HG02840 (cell line): ENCODE measurements at regions not wholly inside any gene's neighbourhood (a gene's known extent, or its start where the extent isn't known, plus 50 kb on each side); places are given as distances from the start of the nearest gene placed in this dataset.
A peak's percentile ranks its signal among the peaks of the same experiment; 100 is the strongest.

Source experiments
- ATAC-seq: cut with Tn5 transposase; IDR thresholded peaks from one replicate; pipeline ENCODE4 v1.9.1; 2021; ENCODE audit warnings: mild to moderate bottlenecking, moderate library complexity, moderate number of reproducible peaks; ENCODE audit not compliant: unreplicated experiment, low FRiP score

DNA sequence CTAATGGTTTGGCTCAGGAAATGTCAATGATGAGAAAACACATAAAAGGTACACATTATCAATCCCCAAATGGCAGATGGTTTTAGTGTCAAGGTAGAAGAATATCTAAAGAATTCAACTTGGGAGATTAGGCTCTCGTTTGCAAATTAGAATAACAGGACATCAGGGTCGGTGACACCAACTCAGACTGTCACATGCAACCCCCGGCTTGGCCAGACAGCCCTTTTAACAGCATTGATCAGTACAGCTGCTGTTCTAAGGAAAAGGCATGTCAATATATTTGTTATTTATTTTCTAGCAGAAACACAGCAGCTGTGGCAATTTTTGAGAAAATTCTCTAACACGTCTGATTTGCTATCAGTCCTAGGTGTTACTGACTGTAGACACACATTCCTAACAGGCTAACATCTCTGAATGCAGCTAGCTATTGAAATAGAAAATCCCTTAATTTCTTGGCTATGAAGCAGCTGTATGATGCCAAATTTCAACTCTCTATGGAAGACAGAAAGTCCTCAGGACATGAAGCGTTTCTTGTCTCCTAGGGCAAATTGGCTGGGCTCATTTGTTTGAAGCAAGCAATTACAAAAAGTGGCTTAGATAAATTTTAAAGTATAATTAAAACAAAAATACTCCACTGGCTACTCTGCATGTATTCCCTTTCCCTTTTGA is 269.0 kb upstream of the CXXC4 start:
- ATAC-seq = no peak

DNA sequence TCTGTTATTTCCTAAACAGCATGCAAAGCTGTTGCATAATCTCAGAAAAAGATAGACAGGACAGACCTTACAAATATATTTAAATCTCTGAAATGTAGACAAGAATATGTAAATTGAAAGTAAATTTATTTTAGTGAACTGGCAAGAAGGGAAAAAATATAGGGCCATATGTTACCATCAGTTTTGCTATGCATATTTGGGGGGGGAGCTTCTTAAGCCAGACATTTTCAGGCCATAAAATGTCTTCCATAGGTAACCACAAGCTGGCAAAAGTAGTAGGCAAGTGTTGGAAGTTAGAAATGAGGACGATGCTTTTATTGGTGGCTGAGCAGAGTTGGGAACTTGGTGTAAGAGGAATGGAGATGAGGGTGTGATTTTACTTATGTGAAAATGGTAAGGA is 272.0 kb upstream of the CXXC4 start:
- ATAC-seq = no peak

DNA sequence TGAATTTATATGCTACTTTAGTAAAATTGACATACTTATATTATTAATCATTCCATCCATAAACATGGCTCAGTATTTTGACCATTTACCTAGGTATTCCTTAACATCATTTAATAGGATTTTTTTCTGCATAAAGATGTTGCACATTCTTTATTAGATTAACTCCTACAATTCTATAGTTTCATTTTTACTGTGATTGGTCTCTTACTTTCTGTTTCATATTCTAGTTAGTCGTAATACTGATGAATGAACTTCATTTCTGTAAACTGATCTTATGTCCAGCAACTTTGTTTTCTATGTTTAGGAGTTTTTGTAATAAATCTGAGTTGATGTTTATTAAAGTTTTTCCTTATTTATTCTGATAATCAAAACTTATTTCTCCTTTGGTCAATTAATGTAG is 278.2 kb upstream of the CXXC4 start:
- ATAC-seq = peak; percentile 62

GRCh38 chr4:104795264-104795939 is 300.7 kb upstream of the CXXC4 start:
- no peak for ATAC-seq

GRCh38 chr4:104811727-104812126 is 317.0 kb upstream of the CXXC4 start:
- no peak for ATAC-seq

DNA sequence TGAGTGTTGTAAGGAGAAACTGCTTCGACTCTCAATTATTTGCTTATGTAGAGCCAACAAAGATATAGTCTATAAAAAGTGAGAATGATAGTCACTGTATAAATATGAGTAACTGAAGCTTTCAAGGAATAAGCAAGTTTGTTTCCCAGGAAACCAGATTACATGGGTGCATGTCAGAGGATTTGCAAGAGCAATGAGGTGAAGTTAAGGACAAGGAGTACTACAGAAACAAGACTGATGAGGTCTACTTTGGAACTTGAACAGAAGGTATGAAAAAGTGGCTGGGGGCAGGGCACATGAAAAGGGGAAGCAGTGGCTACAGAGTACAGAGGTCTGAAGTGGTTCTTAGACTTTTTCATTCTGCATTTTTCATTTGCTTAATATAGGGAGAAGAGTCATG is 321.0 kb upstream of the CXXC4 start:
- ATAC-seq = no peak

- ATAC-seq = no peak
These were observed 323.9 kb upstream of the CXXC4 start for GRCh38 chr4:104818579-104818978.

GRCh38 chr4:104826171-104826570 is 320.5 kb upstream of the TET2 start:
- no peak for ATAC-seq

- ATAC-seq = no peak
These were observed 316.9 kb upstream of the TET2 start for GRCh38 chr4:104829761-104830160.

DNA sequence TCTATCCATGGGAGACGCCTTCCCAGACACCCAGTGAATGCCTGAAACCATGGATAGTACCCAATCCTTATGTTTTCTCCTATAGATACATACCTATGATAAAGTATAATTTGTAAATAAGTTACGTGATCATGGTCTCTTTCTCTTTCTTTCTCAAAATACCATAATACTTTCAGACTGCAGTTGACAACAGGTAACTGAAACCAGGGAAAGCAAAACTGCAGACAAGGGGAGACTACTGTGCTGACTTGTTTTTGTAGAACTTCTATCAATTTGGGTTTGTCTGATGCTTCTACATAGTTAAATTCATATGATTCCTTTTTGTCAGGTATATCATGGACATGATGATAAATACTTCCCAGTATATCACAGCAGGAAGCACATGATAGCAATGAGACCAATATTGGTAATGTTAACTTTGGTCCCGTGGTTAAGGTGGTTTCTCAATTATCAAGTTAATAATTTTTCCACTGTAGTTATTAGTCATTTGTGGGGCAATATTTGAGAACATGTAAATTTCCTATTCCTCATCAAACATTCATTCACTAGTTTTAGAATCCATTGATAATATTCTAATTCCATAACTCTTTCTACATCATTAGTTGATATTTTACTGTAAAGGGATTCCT is 298.0 kb upstream of the TET2 start:
- no peak for ATAC-seq

DNA sequence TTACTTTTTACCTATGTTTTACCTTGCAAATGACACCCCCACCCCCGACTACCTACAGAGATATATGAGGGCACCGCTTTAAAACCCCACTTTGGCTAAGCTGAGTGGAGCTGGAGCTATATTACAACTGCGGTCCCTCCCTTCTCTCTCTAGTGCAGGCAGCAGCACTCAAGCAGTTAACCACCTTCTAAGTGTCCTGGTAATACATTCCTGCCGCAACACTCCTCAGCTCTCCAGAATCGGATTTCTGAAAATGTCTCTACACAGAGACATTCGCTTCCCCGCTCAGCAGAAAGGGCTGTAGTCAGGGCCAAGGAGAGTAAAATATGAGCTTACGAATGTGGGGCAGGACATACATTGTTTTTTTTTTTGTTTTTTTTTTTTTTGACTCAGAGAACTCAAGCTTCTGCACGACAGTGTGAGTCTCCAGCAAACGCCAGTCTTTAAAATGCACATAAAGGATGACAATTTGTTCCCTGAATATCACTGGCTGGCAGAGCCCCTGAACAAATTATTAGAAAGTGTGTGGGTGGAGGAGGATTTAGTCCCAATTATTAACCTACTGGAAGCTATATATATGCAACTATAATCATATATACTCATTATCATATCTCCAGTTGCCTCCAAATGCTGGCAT is 287.0 kb upstream of the TET2 start:
- ATAC-seq = no peak

DNA sequence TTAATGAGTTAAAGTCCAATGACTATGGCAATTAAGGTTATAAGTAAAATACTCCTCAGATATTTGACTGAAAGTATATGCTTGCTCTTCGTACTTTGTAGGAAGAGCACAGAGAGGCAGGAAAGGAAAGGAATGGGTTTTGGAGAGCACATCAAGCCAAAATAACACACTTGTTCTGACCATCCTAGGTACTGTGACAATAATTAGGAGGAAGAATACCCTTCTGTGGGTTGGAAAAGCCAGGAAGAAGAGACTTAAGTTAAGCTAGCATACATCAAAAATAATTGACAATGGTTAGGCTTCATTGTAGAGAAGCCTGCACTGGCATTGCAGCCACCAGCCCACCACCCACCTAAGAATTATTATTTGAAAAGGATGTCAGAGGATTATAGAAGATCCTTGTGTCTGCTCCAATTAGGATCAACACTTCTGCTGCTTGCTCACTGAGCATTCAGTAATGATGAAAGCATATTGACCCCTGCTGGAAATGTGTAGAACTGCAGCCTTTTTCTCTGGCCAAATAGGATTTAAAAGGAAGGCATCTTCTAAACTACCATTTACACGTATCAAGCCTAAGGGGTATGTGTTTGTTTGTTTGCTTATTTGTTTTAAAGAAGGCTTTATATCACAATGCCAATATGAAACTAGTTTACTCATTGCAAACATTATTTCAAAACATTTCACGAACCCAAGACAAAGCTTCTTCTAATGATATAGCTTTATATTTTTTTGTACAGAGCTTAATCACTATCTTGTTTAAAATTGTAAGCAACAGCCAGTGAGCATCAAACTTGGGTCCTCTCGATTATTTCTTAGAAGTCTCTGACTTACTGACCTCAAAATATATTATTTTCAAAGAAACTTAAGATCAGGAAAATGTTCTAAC is 286.2 kb upstream of the TET2 start:
- ATAC-seq = peak; percentile 88

DNA sequence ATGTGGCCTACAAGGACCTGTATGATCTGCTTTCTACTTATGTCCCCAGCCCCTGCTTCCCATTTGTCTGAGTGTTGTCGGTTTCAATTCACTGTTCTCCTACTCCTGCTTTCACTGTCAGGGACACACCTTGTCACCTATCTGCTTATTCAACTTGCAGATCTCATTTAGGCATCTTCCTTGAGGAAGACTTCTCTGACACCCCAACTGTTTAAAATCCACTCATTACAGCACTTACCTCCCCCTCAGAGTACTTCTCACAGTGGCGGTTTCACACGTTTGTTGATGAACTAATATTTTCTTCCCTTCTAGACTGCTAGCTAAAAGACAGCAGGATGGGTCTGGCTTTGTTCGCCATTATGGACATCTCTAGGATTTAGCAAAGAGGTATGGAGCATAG is 279.9 kb upstream of the TET2 start:
- no peak for ATAC-seq

- peak; percentile 34 for ATAC-seq
These were observed 278.1 kb upstream of the TET2 start for GRCh38 chr4:104868533-104868932.

DNA sequence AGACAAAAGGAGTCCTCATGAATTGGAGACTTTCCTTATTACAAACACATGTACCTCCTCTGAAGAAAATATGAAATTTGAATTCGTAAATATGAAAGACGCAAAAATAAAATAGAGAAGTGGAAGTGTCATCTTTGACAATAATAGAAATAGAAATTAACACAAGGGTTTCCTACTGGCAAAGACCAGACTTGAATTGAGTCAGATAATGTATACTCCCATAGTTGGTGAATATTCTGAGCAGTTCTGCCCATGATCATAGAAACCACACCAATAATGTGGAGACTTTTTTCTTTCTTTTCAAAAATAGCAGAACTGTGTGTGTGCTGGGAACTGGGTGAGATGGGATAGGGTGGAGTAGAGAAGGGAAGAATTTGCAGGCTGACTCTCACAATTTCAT is 277.7 kb upstream of the TET2 start:
- ATAC-seq = peak; percentile 96

DNA sequence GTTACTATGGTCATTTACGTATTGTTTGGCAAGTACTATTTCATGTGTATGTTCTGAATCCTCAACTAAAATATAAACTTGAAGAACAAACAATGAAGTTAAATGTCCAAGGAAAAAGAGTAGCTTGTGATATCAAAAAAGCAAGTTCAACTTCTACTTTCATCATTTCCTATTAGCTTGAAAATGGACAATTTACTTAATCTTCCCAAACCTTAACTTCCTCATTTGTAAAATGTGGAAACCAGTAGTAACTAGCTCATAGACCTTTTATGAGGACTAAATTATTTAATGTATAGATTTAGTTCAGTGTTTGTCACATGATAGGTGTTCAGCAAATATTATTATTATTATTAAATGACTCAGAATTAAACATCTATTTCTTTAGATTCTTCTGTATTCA is 276.8 kb upstream of the TET2 start:
- no peak for ATAC-seq

DNA sequence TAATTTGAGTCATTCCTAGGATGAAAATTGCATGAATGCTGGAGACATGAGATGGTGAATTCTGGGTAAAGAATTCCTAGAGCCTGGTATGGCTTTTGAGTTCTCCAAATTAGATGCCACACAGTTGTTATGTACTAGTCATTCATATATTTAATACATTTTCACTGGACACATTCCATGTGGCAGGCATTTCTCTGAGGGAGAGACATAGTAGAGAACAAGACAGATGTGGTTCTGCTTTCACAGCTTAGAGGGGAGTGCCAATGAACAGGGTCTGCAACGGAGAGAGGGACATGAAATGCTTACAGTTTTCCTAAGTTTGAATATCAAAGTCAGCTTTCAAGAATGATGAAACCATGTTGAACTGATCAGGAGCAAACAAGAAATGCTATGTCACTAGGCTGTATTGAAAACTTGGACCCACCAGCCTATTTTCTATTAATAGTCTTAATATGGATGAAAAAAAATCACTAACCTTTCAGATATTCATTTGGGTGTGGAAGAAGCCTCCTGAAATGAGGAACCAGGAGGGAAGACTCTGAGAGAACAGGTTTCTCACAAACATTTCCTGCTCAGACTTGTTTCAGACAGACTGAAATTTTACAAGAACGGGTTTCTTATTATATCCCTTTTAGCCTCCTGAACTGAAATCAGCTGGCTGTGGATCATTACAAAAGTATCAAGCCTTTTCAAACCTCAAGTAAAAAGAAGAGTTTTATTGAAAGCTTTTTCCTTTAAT is 276.0 kb upstream of the TET2 start:
- no peak for ATAC-seq

DNA sequence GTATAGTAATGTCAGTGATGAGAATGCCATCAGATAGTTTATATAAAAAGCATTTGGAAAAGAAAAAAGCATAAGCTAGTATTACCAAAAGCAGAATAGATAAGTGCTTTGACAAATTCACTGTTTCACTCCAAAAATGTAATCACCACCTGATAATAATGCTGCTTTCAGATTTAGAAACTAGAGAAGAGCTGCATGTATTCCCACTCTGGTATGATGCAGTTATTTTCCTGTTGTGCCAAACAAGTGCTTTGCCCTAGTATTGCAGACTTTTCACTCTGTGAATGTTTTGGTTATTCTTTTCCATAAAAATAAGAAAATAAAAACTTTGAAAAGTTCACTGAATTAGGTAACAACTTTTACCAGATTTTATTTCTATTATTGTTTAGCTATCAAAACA is 267.7 kb upstream of the TET2 start:
- ATAC-seq = no peak

GRCh38 chr4:104879367-104879766 is 267.3 kb upstream of the TET2 start:
- no peak for ATAC-seq

DNA sequence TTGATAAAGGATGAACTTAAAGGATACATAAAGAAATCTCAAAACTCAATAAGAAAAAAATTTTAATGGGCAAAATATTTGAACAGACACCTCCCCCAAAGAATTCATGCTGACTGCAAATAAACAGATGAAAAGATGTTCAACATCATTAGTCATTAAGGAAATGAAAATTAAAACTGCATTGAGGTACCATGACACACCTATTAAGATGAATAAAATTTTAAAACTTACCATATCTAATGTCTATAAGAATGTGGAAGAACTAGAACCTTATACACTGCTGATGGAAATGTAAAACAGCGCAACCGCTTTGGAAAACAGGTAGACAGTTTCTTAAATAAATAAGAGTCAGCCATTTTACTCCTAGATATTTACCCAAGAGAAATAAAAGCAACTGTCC is 266.8 kb upstream of the TET2 start:
- ATAC-seq = no peak
